Fibroblast of lung (primary cell): ENCODE measurements at regions not wholly inside any gene's neighbourhood (a gene's known extent, or its start where the extent isn't known, plus 50 kb on each side); places are given as distances from the start of the nearest gene placed in this dataset.

Experiments used
- EZH2 ChIP-seq: IDR thresholded peaks from 2 replicates; pipeline ENCODE4 v1.5.1; 2012; ENCODE audit warnings: low read length, control low read depth, mild to moderate bottlenecking; ENCODE audit errors: missing control alignments
- TF ChIP-seq, protein P1 (sequence below), 2 donors: IDR thresholded peaks in 1 of 2; conservative IDR thresholded peaks in 1 of 2; 1 replicate in 1 of 2; 2 replicates in 1 of 2; pipeline ENCODE4 v1.5.1; 2011 to 2012; ENCODE audit warnings: low read length in 2 of 2, control low read depth in 1 of 2, inconsistent platforms in 1 of 2, low read depth in 1 of 2, mild to moderate bottlenecking in 1 of 2

GRCh38 chr1:213884402-213884801 lies 103.4 kb upstream of the PROX1 start:
- TF ChIP-seq, protein P1, sequence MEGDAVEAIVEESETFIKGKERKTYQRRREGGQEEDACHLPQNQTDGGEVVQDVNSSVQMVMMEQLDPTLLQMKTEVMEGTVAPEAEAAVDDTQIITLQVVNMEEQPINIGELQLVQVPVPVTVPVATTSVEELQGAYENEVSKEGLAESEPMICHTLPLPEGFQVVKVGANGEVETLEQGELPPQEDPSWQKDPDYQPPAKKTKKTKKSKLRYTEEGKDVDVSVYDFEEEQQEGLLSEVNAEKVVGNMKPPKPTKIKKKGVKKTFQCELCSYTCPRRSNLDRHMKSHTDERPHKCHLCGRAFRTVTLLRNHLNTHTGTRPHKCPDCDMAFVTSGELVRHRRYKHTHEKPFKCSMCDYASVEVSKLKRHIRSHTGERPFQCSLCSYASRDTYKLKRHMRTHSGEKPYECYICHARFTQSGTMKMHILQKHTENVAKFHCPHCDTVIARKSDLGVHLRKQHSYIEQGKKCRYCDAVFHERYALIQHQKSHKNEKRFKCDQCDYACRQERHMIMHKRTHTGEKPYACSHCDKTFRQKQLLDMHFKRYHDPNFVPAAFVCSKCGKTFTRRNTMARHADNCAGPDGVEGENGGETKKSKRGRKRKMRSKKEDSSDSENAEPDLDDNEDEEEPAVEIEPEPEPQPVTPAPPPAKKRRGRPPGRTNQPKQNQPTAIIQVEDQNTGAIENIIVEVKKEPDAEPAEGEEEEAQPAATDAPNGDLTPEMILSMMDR (conservative IDR thresholded peaks at IDR 0.05 in 1 of 2, IDR thresholded peaks at IDR 0.05 in 1 of 2; ENCODE audit: low read depth in 1 of 2, low read length in 2 of 2): no peak
- TF ChIP-seq EZH2: no peak
